Glomerular endothelial cell (primary cell): ENCODE measurements at regions not wholly inside any gene's neighbourhood (a gene's known extent, or its start where the extent isn't known, plus 50 kb on each side); places are given as distances from the start of the nearest gene placed in this dataset.
"Not testable (repeated sequence)": the region's sequence is repeated elsewhere in the genome, so short reads cannot be mapped to it uniquely, and the experiment has no call there.

Source experiments
- DNase-seq: peaks from one replicate; pipeline ENCODE4 v3.0.0-alpha.2; 2011; ENCODE audit warnings: low read depth, low spot score; ENCODE audit errors: extremely low read depth

- DNase-seq = no peak
Measured at GRCh38 chr9:22649384-22649783, 202.8 kb downstream of the DMRTA1 start.

DNA sequence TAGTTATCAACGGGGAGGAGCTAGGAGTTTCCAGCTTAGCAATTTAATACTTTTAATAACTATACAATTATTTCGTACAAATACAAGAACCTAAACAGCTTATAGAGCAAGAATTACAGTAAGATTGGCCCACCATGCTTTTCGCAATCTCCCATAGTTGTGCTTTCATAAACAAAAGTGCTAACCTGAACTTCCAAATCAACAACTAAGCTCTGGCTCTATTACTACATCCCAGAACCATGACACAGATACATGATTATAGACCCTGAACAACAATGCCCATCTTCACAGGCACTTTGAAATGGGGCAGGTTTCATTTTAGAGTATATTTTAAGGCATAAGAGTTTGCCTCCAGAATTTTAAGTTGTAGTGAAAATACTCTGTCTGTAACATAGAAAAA lies 203.5 kb downstream of the DMRTA1 start:
- no peak for DNase-seq

DNA sequence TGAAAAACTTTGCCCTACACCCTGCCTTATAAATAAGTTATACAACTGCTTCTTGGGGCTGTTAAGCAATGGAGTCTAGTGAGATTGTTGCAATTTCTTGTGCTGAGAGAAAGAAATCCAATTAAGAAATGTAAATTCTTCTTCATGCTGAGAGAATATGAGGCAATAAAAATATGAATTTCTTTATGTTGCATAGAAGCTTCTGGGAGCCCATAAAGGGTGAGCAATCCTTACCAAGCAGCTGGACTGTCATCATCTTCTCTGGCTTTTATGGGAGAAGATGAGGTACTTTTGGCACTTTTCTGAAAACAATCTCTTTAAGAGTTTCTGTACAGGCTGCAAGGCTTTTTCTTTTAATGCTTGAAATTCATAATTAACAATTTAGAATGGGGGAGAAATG lies 204.3 kb downstream of the DMRTA1 start:
- no peak for DNase-seq

DNA sequence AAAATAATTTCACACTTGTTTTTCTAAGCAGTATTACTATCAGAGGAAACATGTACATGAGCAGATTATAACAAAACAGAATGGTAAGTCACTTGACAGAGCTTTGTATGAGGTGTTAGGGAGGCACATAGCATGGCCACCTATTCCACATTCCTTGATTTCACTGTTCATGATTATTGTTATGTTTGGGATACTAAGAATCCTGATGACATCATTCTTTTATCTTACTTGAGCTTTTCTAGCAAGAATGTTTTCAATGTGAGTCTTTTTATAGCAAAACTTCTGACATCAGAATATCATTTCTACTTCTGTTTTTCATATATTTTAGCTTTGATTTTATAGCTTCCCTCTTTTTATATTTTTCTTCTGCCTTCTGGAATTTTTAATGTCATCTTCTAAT lies 208.2 kb downstream of the DMRTA1 start:
- no peak for DNase-seq

- DNase-seq = no peak
Measured at GRCh38 chr9:22657713-22658112, 211.1 kb downstream of the DMRTA1 start.

GRCh38 chr9:22658484-22658883 lies 211.9 kb downstream of the DMRTA1 start:
- DNase-seq = not testable (repeated sequence)

- DNase-seq = no peak
Measured at GRCh38 chr9:22682536-22682935, 235.9 kb downstream of the DMRTA1 start.

GRCh38 chr9:22682961-22683699 lies 236.5 kb downstream of the DMRTA1 start:
- no peak for DNase-seq

GRCh38 chr9:22683700-22684075 lies 237.1 kb downstream of the DMRTA1 start:
- DNase-seq = no peak

- no peak for DNase-seq
Measured at GRCh38 chr9:22693156-22693555, 246.5 kb downstream of the DMRTA1 start.

- DNase-seq = no peak
Measured at GRCh38 chr9:22700171-22700570, 253.5 kb downstream of the DMRTA1 start.

GRCh38 chr9:22718653-22719052 lies 272.0 kb downstream of the DMRTA1 start:
- DNase-seq = no peak

DNA sequence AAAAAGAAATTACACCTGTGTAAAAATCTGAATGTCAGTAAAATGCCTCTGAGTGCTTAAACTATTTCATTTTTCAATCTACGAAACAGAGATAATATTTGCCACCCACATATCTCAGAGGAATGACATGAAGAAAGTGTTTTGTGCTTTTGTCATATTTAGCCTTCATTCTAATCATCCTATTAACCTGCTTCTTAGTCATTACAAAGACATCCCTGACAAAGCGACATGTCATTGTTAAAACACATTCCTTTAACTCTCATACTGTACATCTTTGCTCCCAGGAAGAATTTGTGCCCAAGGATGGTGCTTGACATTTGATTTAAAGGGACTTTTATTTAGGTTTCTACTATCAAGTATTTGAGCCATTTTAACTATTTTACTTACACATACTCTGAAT lies 275.9 kb downstream of the DMRTA1 start:
- DNase-seq = no peak

DNA sequence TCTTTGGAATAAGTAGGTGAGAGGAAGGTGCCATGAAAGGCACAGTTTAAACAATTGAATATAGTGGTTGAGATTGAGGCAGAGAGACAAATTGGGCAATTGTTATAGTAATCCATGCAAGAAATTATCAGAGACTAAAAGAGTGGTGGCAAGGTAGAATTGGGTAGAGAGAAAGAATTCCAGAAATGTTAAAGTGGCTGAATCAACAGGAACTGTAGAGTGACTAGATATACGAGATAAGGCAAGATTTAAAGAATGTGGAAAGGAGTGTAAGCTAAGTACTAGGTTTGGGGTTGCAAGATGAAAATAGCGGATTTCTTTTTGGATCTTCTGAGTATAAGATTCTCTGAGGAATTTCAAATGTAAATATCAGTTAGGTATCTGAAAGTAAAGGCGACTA lies 285.2 kb downstream of the DMRTA1 start:
- no peak for DNase-seq

DNA sequence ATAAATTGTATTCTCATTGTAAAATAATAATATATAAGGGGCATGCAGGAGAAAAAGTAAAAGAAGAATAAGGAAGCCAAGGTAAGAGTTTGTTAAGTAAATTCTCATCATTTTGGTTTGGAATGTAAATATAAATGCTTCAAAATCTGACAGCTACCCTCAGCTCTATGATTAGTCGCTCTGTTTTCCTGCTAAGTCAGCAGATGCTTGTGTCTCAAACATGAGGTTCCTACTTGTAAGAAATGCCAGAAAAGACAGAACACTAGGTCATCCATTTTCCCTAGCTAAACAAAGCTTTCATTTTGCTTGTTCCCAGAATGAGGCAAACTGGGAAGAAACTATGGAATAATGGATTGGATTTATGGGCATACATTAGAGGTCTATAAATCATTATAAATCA lies 293.1 kb downstream of the DMRTA1 start:
- DNase-seq = no peak

GRCh38 chr9:22740781-22741180 lies 294.2 kb downstream of the DMRTA1 start:
- DNase-seq = no peak

DNA sequence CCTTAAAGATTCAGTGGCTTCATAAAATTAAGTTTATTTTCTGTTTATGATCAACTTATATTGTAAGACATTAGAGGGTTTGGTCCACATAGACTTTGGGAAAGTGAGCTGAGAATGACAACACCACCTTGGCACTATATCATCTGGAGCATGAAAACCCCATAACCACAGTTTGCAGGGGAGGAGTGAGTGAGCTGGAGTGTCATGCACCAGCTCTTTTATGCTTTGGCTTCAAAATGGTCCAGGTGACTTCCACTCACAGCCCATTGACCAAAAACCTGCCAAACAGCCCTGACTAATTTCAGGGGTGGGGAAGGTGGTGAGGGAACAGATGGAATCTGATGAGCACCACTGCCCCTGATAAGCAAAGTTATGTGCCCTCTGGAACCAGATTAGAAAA lies 295.8 kb downstream of the DMRTA1 start:
- DNase-seq = no peak

GRCh38 chr9:22773501-22774220 lies 327.0 kb downstream of the DMRTA1 start:
- DNase-seq = no peak

- DNase-seq = no peak
Measured at GRCh38 chr9:22790329-22790728, 343.7 kb downstream of the DMRTA1 start.

GRCh38 chr9:22808876-22809275 lies 362.3 kb downstream of the DMRTA1 start:
- no peak for DNase-seq

DNA sequence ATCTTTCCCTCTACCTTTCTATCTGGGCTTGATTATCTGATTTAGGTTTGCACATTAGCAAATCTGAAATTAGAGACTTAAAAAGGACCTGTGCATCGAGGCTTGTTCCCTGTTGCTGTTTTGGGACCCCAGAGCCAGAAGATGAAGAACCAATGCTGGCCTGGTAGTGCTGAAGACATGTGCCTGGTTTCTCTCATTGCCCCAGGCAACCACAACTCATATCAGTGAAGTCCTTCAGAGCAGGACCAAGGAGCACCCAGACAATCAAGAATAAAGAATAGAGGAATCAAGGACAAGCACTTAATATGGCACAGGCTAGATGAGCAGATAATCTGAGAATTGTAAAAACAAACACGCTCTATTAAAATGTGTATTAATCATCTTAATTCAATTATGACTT lies 362.7 kb downstream of the DMRTA1 start:
- DNase-seq = no peak

GRCh38 chr9:22813529-22813928 lies 366.9 kb downstream of the DMRTA1 start:
- DNase-seq = no peak

DNA sequence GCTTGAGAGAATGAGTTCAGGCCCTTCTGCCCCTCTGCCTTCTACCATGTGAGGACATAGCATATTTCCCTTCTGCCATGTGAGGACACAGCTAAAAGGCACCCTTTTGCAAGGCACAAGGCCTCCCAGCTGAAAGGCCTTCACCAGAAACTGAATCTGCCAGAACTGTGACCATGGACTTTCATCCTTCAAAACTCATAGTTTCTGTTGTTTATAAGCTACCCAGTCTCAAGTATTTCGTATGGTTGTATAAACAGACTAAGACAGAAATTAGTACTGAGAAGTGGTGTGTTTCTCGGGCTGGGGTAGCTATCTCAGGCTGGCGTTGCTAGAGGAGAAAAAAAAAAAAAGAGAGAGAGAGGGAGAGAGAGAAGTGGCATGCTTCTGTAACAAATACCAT lies 368.6 kb downstream of the DMRTA1 start:
- DNase-seq = no peak
